ENCODE measurements at regions not wholly inside any gene's neighbourhood (a gene's known extent, or its start where the extent isn't known, plus 50 kb on each side); places are given as distances from the start of the nearest gene placed in this dataset.

GRCh38 chr2:200758341-200758740 lies 53.4 kb upstream of the BZW1 start:
- H3K27me3 ChIP-seq (ENCODE audit: control insufficient read depth in 3 of 3, insufficient read depth in 3 of 3, low read length in 3 of 3) = no peaks in the 10 kb centered on the region
- 89 to 92% (median 91%) methylated on average over 4 of the region's 4 CpGs for WGBS, 3 donors
- H3K4me1 ChIP-seq (ENCODE audit: control insufficient read depth in 3 of 3, insufficient read depth in 2 of 3, low read depth in 1 of 3, low read length in 2 of 3) = peaks cover 0 to 15% (median 0%) of the 10 kb centered on the region in 3 donors
- no peak overlapping the region for H3K27ac ChIP-seq (ENCODE audit: low read depth in 1 of 3, low read length in 2 of 3)
- H3K9me3 ChIP-seq (ENCODE audit: control insufficient read depth in 2 of 2, insufficient read depth in 1 of 2, low read depth in 1 of 2, low read length in 1 of 2) = no peaks in the 10 kb centered on the region
- H3K36me3 ChIP-seq (ENCODE audit: control insufficient read depth in 3 of 3, insufficient read depth in 2 of 3, low read depth in 1 of 3, low read length in 3 of 3) = no peaks in the 10 kb centered on the region
- no peak for FAIRE-seq
- H3K4me3 ChIP-seq (ENCODE audit: low read depth in 1 of 3, low read length in 3 of 3) = no peak overlapping the region
- DNase-seq = no peak

GRCh38 chr2:200761266-200761665 lies 50.4 kb upstream of the BZW1 start:
- H3K4me1 ChIP-seq (ENCODE audit: control insufficient read depth in 3 of 3, insufficient read depth in 2 of 3, low read depth in 1 of 3, low read length in 2 of 3) = peaks cover 3 to 22% (median 11%) of the 10 kb centered on the region in 3 donors
- 52 to 69% (median 62%) methylated on average over 1 of the region's 1 CpG for WGBS, 3 donors
- no peaks in the 10 kb centered on the region for H3K27me3 ChIP-seq (ENCODE audit: control insufficient read depth in 3 of 3, insufficient read depth in 3 of 3, low read length in 3 of 3)
- H3K27ac ChIP-seq (ENCODE audit: low read depth in 1 of 3, low read length in 2 of 3) = no peak overlapping the region
- no peaks in the 10 kb centered on the region for H3K9me3 ChIP-seq (ENCODE audit: control insufficient read depth in 2 of 2, insufficient read depth in 1 of 2, low read depth in 1 of 2, low read length in 1 of 2)
- FAIRE-seq (no peak), DNase-seq (no peak)
- no peaks in the 10 kb centered on the region for H3K36me3 ChIP-seq (ENCODE audit: control insufficient read depth in 3 of 3, insufficient read depth in 2 of 3, low read depth in 1 of 3, low read length in 3 of 3)
- no peak overlapping the region for H3K4me3 ChIP-seq (ENCODE audit: low read depth in 1 of 3, low read length in 3 of 3)

Data from small intestine (tissue), 7 donors.